ENCODE measurements at regions not wholly inside any gene's neighbourhood (a gene's known extent, or its start where the extent isn't known, plus 50 kb on each side); places are given as distances from the start of the nearest gene placed in this dataset.

DNA sequence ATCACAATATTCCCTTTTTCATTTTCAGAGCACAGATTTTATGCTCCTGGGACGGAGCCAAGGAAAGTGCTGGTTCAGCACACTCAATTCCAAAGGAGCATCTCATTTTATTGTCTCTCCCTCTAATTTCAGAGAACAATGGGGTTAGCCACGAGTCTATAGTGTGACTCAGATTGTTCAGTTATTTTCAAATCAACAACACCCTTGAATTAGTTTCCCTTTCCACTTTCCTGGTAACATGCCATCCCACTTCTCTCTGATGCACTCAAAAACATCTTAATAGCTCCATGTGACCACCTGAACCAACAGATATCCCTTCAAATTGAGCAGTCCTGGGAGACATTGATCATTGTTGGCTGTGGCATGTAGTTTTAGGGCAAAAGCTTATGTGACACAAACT is 389.7 kb upstream of the MDFIC2 start:
- ATAC-seq (no peak), DNase-seq (ENCODE audit: low read depth, low spot score) (no peak)
- Histone ChIP-seq H3K36me3 (ENCODE audit: control insufficient read depth in 1 of 2, insufficient read depth in 2 of 2, low read length in 2 of 2) (no peaks in the 10 kb centered on the region), H3K9me3 (ENCODE audit: control insufficient read depth in 1 of 2, insufficient read depth in 1 of 2, low read depth in 1 of 2, low read length in 2 of 2) (no peaks in the 10 kb centered on the region; a peak in 1 of 4 replicates), H3K79me2 (ENCODE audit: insufficient read depth, low read length) (no peaks in the 10 kb centered on the region), H3K9ac (ENCODE audit: low read length) (no peak overlapping the region), H3K9me2 (ENCODE audit: insufficient read depth) (no peaks in the 10 kb centered on the region), H4K20me1 (ENCODE audit: insufficient read depth) (no peaks in the 10 kb centered on the region), H3K27ac (ENCODE audit: low read depth, low read length) (no peak overlapping the region), H3K4me2 (ENCODE audit: low read length) (no peak overlapping the region), H3K27me3 (ENCODE audit: insufficient read depth, low read length) (no peaks in the 10 kb centered on the region), H3K4me3 (replicated peaks in 1 of 2; ENCODE audit: low read depth in 1 of 2, low read length in 2 of 2) (no peak overlapping the region), H3K4me1 (ENCODE audit: control insufficient read depth in 1 of 2, insufficient read depth in 2 of 2, low read length in 2 of 2) (no peaks in the 10 kb centered on the region), H2AFZ (ENCODE audit: low read depth, low read length, poor library complexity, severe bottlenecking) (no peak overlapping the region)
- CTCF ChIA-PET = no interaction called here
- POLR2A ChIA-PET = no interaction called here
- BruUV-seq (replicated peaks) = no TSS peak
- RAD21 ChIA-PET (ENCODE audit: low non-redundant PET in 1 of 2, low total read pairs in 2 of 2, uncharacterized antibody in 2 of 2, unreplicated experiment in 2 of 2) = no interaction called here
- intact Hi-C loops (cut with micrococcal nuclease) = no loop called here
- TF ChIP-seq RAD21 (IDR thresholded peaks at IDR 0.05; ENCODE audit: low read depth) (no peak), JUND (IDR thresholded peaks at IDR 0.05) (no peak), FOSL1 (IDR thresholded peaks at IDR 0.05; ENCODE audit: low read depth) (no peak), MAX (IDR thresholded peaks at IDR 0.05) (no peak), SIN3A (IDR thresholded peaks at IDR 0.05; ENCODE audit: low read depth) (no peak), REST (IDR thresholded peaks at IDR 0.05; ENCODE audit: low read depth) (no peak), POLR2AphosphoS5 (IDR thresholded peaks at IDR 0.05; ENCODE audit: low read depth, low read length) (no peak), YY1 (IDR thresholded peaks at IDR 0.05; ENCODE audit: extremely low read depth, insufficient replicate concordance, low read depth, low read length) (no peak), EGR1 (IDR thresholded peaks at IDR 0.05; ENCODE audit: low read depth) (no peak), EZH2phosphoT487 (IDR thresholded peaks at IDR 0.05; ENCODE audit: borderline replicate concordance) (no peak), EZH2 (IDR thresholded peaks at IDR 0.05) (no peak), POLR2A (IDR thresholded peaks at IDR 0.05; ENCODE audit: borderline replicate concordance, extremely low read depth, insufficient read depth, insufficient read length) (no peak), ZFX (IDR thresholded peaks at IDR 0.05) (no peak), SP1 (IDR thresholded peaks at IDR 0.05; ENCODE audit: low read depth) (no peak), ELF1 (IDR thresholded peaks at IDR 0.05; ENCODE audit: borderline replicate concordance, low read depth) (no peak), CEBPB (IDR thresholded peaks at IDR 0.05; ENCODE audit: low read depth) (no peak), ZNF274 (IDR thresholded peaks at IDR 0.05; ENCODE audit: low read depth, low read length) (no peak), ATF3 (IDR thresholded peaks at IDR 0.05) (no peak), TCF7L2 (IDR thresholded peaks at IDR 0.05; ENCODE audit: borderline replicate concordance, extremely low read depth, insufficient read depth, insufficient read length) (no peak)
